ENCODE measurements at regions not wholly inside any gene's neighbourhood (a gene's known extent, or its start where the extent isn't known, plus 50 kb on each side); places are given as distances from the start of the nearest gene placed in this dataset.

- Histone ChIP-seq H3K4me3 (ENCODE audit: insufficient read depth, low read depth, low read length) (no peak overlapping the region), H3K27me3 (ENCODE audit: control insufficient read depth, insufficient read depth, low read length) (peaks cover 1% of the 10 kb centered on the region), H3K36me3 (replicated peaks; ENCODE audit: control insufficient read depth, insufficient read depth, low read length) (no peaks in the 10 kb centered on the region)
- peak; percentile 49 for DNase-seq
Measured at GRCh38 chr12:130008241-130008640, 104.4 kb upstream of the TMEM132D start.

- peak; percentile 34 for DNase-seq
- H3K27me3 ChIP-seq (ENCODE audit: control insufficient read depth, insufficient read depth, low read length) = peaks cover 5% of the 10 kb centered on the region
- H3K36me3 ChIP-seq (replicated peaks; ENCODE audit: control insufficient read depth, insufficient read depth, low read length) = no peaks in the 10 kb centered on the region
- no peak overlapping the region for H3K4me3 ChIP-seq (ENCODE audit: insufficient read depth, low read depth, low read length)
Measured at GRCh38 chr12:130009961-130010360, 106.1 kb upstream of the TMEM132D start.

GRCh38 chr12:130011611-130012385, 108.0 kb upstream of the TMEM132D start:
- Histone ChIP-seq H3K4me3 (ENCODE audit: insufficient read depth, low read depth, low read length) (no peak overlapping the region), H3K27me3 (ENCODE audit: control insufficient read depth, insufficient read depth, low read length) (peaks cover 5% of the 10 kb centered on the region), H3K36me3 (replicated peaks; ENCODE audit: control insufficient read depth, insufficient read depth, low read length) (no peaks in the 10 kb centered on the region)
- DNase-seq = peak; percentile 52

DNA sequence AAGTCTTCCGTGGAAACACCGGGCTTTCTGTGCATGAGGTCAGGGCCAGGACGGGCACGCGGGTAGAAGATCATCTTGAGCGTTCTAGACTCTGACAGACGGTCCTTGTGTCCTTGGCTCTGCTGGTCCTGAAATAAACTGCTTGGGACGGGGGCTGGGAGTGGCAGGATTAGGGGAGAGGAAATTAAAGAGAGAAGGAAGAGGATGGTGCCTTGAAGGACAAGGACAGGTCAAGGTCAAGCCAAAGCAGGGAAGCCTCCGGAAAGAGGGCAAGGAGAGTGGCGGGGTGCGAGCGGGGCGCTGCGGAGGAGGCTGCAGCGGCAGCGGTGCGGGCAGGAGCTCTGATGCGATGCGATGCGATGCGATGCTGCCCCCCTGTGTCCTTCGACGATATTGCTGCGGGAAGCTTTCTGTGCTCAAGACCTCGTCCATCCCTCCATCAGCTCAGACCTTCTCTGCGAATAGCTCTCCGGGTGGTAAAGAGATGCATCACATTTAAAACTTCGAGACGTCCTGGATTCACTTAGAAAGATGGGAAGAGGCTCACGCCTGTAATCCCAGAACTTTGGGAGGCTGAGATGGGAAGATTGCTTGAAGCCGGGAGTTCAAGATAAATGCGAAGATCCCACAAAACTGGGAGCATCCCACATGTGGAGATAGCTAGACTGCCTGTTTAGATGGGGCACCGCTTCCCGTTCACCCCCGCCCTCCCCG, 110.1 kb upstream of the TMEM132D start:
- peaks cover 5% of the 10 kb centered on the region for H3K27me3 ChIP-seq (ENCODE audit: control insufficient read depth, insufficient read depth, low read length)
- DNase-seq = peak; percentile 93
- H3K4me3 ChIP-seq (ENCODE audit: insufficient read depth, low read depth, low read length) = no peak overlapping the region
- H3K36me3 ChIP-seq (replicated peaks; ENCODE audit: control insufficient read depth, insufficient read depth, low read length) = no peaks in the 10 kb centered on the region

DNA sequence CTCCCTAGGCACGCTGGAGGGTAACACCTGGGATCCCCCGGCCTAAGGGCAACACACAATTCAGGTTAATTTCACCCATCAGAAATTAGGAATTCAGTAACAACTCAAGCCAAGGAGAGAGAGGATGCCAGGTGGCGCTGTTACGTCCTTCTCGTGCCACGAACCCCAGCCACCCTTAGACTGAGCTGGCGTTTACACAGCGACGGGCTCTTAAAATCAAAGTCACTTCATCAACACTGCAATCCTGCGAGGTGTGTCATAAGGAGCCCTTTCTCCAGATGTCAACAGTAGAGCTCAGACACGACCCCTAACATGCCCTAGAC, 110.6 kb upstream of the TMEM132D start:
- Histone ChIP-seq H3K27me3 (ENCODE audit: control insufficient read depth, insufficient read depth, low read length) (peaks cover 5% of the 10 kb centered on the region), H3K4me3 (ENCODE audit: insufficient read depth, low read depth, low read length) (no peak overlapping the region), H3K36me3 (replicated peaks; ENCODE audit: control insufficient read depth, insufficient read depth, low read length) (no peaks in the 10 kb centered on the region)
- DNase-seq = peak; percentile 83

DNA sequence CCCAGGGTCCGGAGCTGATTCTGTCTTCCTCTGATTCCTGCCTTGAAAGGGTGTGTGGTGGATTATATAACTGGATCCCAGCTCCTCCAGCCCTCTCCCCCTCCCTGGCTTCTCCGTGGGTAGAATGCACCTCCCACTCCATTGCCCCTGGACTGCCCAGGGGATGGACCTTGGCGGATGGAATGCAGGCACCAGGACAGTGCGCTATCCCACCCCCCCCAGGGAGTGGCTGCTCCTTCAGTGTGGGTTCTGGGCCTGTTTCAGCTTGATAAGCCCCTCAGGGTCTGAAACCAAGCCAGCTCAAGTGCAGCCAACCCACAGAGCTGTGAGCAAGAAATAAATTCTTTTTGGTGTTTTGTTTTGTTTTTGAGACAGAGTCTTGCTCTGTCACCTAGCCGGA, 112.4 kb upstream of the TMEM132D start:
- Histone ChIP-seq H3K27me3 (ENCODE audit: control insufficient read depth, insufficient read depth, low read length) (peaks cover 5% of the 10 kb centered on the region), H3K36me3 (replicated peaks; ENCODE audit: control insufficient read depth, insufficient read depth, low read length) (no peaks in the 10 kb centered on the region), H3K4me3 (ENCODE audit: insufficient read depth, low read depth, low read length) (no peak overlapping the region)
- no peak for DNase-seq

- Histone ChIP-seq H3K4me3 (ENCODE audit: insufficient read depth, low read depth, low read length) (no peak overlapping the region), H3K27me3 (ENCODE audit: control insufficient read depth, insufficient read depth, low read length) (peaks cover 5% of the 10 kb centered on the region), H3K36me3 (replicated peaks; ENCODE audit: control insufficient read depth, insufficient read depth, low read length) (no peaks in the 10 kb centered on the region)
- DNase-seq = no peak
Measured at GRCh38 chr12:130016986-130017385, 113.2 kb upstream of the TMEM132D start.

GRCh38 chr12:130017591-130018449, 114.0 kb upstream of the TMEM132D start:
- Histone ChIP-seq H3K4me3 (ENCODE audit: insufficient read depth, low read depth, low read length) (no peak overlapping the region), H3K27me3 (ENCODE audit: control insufficient read depth, insufficient read depth, low read length) (peaks cover 3% of the 10 kb centered on the region), H3K36me3 (replicated peaks; ENCODE audit: control insufficient read depth, insufficient read depth, low read length) (no peaks in the 10 kb centered on the region)
- peak; percentile 58 for DNase-seq

DNA sequence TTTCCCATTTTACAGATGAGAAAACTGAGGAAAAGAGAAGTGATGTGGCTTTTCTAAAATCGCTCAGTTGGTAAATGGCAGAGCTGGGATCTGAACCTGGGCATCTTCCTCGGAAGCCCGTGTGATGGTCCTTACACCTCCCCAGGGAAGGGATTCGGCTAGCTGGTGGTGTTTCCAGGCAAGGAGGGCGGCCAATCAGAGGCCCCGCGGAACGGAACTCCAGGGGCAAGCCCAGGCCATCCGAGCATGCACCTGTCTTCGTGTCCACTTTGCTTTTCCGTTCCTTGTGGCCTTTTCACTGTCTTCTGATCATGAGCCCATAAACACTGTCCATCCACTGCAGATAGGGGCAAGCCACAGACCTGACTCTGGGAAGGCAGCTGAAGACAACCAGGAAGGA, 114.8 kb upstream of the TMEM132D start:
- H3K27me3 ChIP-seq (ENCODE audit: control insufficient read depth, insufficient read depth, low read length) = peaks cover 2% of the 10 kb centered on the region
- no peak for DNase-seq

DNA sequence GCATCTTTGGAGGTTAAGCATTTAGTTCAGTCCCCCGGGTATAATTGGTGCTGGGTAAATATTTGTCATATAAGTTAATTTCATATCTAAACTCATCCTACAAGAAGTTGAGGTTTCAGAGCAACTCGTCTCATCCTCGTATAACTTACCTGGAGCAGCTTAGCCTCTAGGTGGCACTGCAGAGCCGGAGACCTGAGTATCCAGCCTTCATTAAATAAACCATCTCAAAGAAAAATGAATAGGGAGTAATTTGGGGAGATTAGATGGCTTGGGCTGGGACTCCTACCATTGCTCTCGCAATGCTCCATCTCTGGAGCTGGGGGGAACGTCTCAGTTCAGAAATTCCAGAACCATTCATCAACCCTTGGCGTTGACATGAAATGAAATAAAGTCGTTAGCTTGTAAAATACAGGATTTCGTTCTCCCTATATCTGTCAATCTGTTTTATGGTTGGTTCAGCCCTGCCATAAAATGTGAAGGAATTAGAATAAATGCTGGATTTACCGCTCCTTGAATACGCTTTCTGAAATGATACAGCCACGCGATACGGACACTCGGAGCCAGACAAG, 122.9 kb upstream of the TMEM132D start:
- peaks cover 7% of the 10 kb centered on the region; the same call in 1 of the 2 replicates for H3K27me3 ChIP-seq (ENCODE audit: control insufficient read depth, insufficient read depth, low read length)
- DNase-seq = peak; percentile 82
- H3K4me3 ChIP-seq (ENCODE audit: insufficient read depth, low read depth, low read length) = no peak overlapping the region
- H3K36me3 ChIP-seq (replicated peaks; ENCODE audit: control insufficient read depth, insufficient read depth, low read length) = no peaks in the 10 kb centered on the region

More for the DNA sequence above, 114.8 kb upstream of the TMEM132D start:
- Histone ChIP-seq H3K36me3 (replicated peaks; ENCODE audit: control insufficient read depth, insufficient read depth, low read length) (no peaks in the 10 kb centered on the region), H3K4me3 (ENCODE audit: insufficient read depth, low read depth, low read length) (no peak overlapping the region)

DNA sequence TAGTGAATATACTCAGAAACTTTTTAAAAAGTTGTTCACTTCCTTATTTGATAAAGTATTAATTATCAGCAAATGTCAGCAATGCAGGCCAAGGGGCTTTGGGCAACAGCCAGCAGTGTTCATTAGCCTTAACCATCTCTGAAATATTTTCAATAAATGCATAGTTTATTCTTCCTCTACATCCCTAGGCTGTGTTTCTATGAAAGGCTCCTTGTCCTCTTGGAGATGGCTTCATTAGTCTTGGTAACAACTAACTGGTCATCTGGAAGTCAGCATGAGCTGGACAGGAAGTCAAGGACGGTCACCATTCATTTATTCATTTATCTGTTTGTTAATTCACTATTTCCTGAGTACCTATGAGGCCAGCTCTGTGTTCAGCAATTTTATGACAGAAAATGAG, 124.0 kb upstream of the TMEM132D start:
- H3K36me3 ChIP-seq (replicated peaks; ENCODE audit: control insufficient read depth, insufficient read depth, low read length) = no peaks in the 10 kb centered on the region
- peaks cover 7% of the 10 kb centered on the region; the same call in 1 of the 2 replicates for H3K27me3 ChIP-seq (ENCODE audit: control insufficient read depth, insufficient read depth, low read length)

GRCh38 chr12:130029151-130029550, 125.3 kb upstream of the TMEM132D start:
- DNase-seq = no peak
- Histone ChIP-seq H3K36me3 (replicated peaks; ENCODE audit: control insufficient read depth, insufficient read depth, low read length) (no peaks in the 10 kb centered on the region), H3K4me3 (ENCODE audit: insufficient read depth, low read depth, low read length) (no peak overlapping the region), H3K27me3 (ENCODE audit: control insufficient read depth, insufficient read depth, low read length) (peaks cover 5% of the 10 kb centered on the region; the same call in 1 of the 2 replicates)

More for the DNA sequence above, 124.0 kb upstream of the TMEM132D start:
- no peak for DNase-seq
- no peak overlapping the region for H3K4me3 ChIP-seq (ENCODE audit: insufficient read depth, low read depth, low read length)

- no peaks in the 10 kb centered on the region for H3K36me3 ChIP-seq (replicated peaks; ENCODE audit: control insufficient read depth, insufficient read depth, low read length)
- H3K4me3 ChIP-seq (ENCODE audit: insufficient read depth, low read depth, low read length) = no peak overlapping the region
- H3K27me3 ChIP-seq (ENCODE audit: control insufficient read depth, insufficient read depth, low read length) = peaks cover 6% of the 10 kb centered on the region
- DNase-seq = no peak
Measured at GRCh38 chr12:130031041-130031440, 127.2 kb upstream of the TMEM132D start.

DNA sequence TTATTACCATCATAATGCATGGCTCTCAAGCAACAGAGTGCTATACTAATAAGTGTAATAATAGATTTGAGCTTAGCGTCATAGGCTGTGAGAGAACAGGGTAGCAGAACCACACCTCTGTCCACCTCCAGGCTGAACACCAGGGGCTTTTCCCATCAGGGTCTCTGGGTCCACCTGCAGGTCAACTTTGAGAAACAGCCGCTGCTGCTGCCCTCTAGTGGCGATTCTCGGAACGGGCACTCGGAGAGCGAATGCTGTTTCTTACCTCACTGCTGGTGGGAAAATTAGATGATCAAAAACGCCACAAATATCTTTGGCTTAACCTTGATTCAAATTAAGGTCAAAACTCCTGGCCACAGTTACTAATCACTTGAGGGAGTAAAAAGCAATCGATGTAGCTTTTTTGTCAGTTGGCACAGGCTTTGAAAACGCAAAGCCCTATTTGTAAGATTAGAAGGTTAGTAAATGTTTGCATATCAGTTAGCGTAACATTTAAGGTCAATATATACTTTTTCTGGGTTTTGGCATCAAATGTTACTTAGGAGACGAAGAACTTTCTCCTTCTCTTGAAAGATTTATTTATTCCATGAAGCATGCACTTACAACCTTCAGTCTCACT, 127.9 kb upstream of the TMEM132D start:
- DNase-seq = peak; percentile 90
- H3K36me3 ChIP-seq (replicated peaks; ENCODE audit: control insufficient read depth, insufficient read depth, low read length) = no peaks in the 10 kb centered on the region
- H3K4me3 ChIP-seq (ENCODE audit: insufficient read depth, low read depth, low read length) = no peak overlapping the region
- H3K27me3 ChIP-seq (ENCODE audit: control insufficient read depth, insufficient read depth, low read length) = peaks cover 6% of the 10 kb centered on the region

Measured in H7 (cell line).